ENCODE measurements at regions not wholly inside any gene's neighbourhood (a gene's known extent, or its start where the extent isn't known, plus 50 kb on each side); places are given as distances from the start of the nearest gene placed in this dataset.

GRCh38 chr11:25793637-25794036 is 538.3 kb upstream of the ANO3 start:
- TF ChIP-seq CTCF (IDR thresholded peaks at IDR 0.05) (no peak), POLR2A (IDR thresholded peaks at IDR 0.05) (no peak)
